Ishikawa (cell line): ENCODE measurements at regions not wholly inside any gene's neighbourhood (a gene's known extent, or its start where the extent isn't known, plus 50 kb on each side); places are given as distances from the start of the nearest gene placed in this dataset.

Source experiments
- CEBPB ChIP-seq: IDR thresholded peaks from 2 replicates; pipeline ENCODE4 v1.6.1; 2012
- EP300 ChIP-seq: IDR thresholded peaks from 2 replicates; pipeline ENCODE4 v1.6.1; 2012; ENCODE audit warnings: borderline replicate concordance
- NFIC ChIP-seq: IDR thresholded peaks from 2 replicates; pipeline ENCODE4 v1.6.1; 2012
- REST ChIP-seq: IDR thresholded peaks from 2 replicates; pipeline ENCODE4 v1.6.1; 2012; ENCODE audit warnings: low read depth, mild to moderate bottlenecking
- TAF1 ChIP-seq: IDR thresholded peaks from 2 replicates; pipeline ENCODE4 v1.6.1; 2012; ENCODE audit warnings: low read depth, mild to moderate bottlenecking
- USF1 ChIP-seq: IDR thresholded peaks from 2 replicates; pipeline ENCODE4 v1.6.1; 2012
- ZBTB7A ChIP-seq: IDR thresholded peaks from 2 replicates; pipeline ENCODE4 v1.6.1; 2012; ENCODE audit warnings: low read depth
- TF ChIP-seq, protein P1 (sequence below): IDR thresholded peaks from 2 replicates; pipeline ENCODE4 v1.6.1; 2012

- TF ChIP-seq ZBTB7A (no peak), REST (no peak), USF1 (no peak), CEBPB (no peak), TAF1 (no peak), EP300 (no peak), NFIC (no peak)
- TF ChIP-seq, protein P1, sequence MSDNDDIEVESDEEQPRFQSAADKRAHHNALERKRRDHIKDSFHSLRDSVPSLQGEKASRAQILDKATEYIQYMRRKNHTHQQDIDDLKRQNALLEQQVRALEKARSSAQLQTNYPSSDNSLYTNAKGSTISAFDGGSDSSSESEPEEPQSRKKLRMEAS, result no peak
Measured at GRCh38 chr5:136682986-136683385, 317.6 kb upstream of the TRPC7 start.
